AG08396 (cell line): ENCODE measurements at regions not wholly inside any gene's neighbourhood (a gene's known extent, or its start where the extent isn't known, plus 50 kb on each side); places are given as distances from the start of the nearest gene placed in this dataset.

Experiments used
- DNase-seq: peaks from one replicate; pipeline ENCODE4 v3.0.0; 2012; ENCODE audit warnings: low spot score, mixed read lengths

- peak; percentile 89 for DNase-seq
Measured at GRCh38 chr16:85173981-85174751, 61.9 kb upstream of the CIBAR2 start.

DNA sequence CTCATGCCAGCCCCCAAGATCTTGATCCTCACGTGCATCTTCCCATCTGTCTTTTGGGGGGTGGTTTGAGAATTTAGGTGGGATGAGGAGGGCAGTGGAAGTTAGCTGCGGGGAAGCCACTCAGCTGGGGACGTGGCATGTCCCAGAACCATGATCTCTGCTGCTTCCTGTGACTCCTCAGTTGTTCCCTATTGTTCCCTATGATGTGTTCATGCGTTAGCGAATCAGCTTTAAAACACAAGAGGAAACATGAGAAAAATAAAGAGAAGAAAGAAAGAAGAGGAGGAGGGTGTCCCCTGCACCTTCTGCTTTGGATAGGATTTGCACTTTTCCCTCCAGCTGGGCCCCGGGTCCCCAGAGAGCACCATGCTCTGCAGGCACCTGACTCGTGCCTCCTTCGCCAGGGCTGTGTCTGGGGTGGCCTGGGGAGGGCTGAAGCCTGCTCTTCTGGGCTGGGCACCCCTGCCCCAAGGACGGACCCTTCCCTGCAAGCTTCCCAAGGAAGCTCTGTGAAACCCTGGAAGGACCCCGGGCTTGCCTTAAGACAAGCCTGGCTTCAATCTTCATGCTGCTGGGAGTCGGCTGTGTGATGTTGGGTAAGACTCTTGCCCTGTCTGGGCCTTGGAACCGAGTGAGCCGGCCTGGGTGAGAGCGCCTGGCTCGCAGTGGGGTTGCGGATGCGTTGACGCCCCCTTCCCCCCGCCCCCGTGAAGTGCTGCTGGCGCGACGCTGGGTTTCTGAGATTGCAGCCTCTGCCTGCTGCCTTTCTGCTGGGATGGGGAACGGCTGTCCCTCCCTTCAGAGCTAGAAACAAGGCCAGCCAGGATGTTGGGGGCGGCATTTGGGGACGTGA is 62.8 kb upstream of the CIBAR2 start:
- peak; percentile 42 for DNase-seq

GRCh38 chr16:85175724-85176233 is 63.5 kb upstream of the CIBAR2 start:
- DNase-seq = no peak

DNA sequence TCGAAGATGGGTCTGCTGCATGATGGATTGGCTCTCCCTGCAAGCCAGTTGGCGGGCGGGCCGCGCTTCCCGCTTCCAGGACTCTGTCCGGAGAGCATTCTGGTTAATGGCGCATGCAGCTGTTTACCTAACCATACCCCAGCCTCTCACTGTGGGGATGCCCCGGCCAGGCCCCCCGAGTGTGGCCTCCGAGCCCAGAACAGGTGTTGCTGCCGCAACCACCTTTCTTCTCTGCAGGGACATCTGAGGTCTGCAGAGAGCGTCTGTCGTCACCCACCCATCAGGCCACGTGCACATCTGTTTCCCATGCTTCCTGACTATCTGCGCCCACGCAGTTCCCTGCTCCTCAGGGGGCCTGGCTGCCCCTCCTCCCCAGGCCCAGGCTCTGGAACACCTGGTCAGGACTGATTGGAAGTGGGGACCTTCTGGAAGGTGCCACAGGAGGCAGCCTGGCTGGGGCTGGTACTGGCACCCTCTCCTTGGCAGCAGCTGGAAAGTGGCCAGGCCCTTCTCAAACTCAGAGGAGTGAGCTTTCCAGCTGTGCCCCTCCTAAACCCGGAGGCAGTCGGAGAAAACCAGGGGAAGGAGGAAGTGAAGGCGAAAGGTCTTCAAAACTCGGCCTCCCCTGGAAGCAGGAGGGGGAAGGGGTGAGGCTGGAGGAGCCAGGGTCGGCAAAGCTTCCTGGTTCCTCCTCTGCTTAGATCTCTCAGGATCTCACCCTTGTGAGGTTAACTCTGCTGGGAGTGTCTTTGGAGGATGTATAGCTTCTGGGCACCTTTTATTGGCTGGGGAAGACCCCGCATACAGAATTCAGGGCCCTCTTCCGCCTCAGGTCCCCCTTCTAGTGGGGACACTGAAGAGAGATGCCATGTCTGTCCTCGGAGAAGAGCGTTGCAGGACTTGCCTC is 64.5 kb upstream of the CIBAR2 start:
- no peak for DNase-seq

- DNase-seq = no peak
Measured at GRCh38 chr16:85177448-85177846, 65.2 kb upstream of the CIBAR2 start.

DNA sequence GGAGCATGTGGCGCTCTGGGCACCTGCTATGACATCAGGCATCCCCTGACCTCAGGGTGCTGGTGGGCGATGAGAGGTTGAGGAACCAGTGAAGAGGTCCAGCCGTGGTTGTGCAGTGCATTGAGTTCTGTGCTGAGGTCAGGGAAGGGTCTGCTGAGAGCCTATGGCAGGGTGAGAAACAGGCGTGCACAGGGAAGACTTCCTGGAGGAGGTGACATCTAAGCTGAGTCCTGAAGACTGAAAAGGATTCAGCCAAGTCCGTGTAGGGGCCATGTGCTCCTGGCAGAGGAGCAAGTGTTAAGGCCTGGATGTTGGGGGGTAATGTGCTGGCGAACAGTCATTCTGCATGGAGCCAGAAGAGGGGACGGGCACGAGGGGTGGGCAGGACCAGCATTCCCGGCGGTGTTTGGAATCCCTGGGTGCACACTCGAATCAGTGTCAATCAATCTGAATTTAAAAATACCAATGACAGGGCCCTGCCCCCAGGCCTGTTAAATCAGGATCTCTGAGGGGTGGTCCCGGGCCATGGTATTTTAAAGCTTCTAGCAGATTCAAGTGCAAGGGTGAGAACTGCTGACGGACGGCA is 65.8 kb upstream of the CIBAR2 start:
- DNase-seq = no peak

GRCh38 chr16:85178596-85178995 is 66.3 kb upstream of the CIBAR2 start:
- DNase-seq = no peak

DNA sequence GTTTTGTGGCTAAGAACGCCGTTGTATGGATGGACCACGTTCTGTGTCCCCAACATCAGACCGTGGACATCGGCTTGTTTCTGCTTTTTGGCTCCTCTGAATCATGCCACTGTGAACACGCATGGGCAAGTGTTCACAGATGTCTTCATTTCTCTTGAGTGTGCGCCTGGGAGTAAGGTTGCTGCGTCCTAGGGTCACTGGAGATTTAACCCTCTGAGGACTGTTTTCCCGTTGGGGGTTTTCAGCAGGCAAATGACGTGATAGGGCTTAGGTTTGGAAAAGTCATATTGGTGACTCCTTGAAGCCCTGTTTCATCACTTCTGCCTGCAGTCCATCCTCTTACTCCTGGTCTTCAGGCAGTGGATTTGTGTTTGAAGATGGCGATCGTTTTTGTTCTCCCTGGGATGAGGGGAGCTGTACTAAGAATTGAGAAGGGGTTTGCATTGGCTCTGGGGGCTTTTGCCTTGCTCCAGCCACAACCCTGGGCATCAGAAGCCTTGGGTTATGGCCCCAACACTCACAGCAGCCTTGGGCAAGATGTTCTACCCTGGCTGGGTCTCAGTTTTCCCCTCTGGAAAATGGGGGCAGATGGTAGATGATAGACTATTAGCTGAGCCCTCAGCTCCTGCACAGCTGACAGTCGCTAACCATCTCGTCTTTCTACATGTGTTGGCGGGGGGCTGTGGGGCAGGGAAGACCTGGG is 67.2 kb upstream of the CIBAR2 start:
- no peak for DNase-seq

- no peak for DNase-seq
Measured at GRCh38 chr16:85180047-85180826, 68.0 kb upstream of the CIBAR2 start.

DNA sequence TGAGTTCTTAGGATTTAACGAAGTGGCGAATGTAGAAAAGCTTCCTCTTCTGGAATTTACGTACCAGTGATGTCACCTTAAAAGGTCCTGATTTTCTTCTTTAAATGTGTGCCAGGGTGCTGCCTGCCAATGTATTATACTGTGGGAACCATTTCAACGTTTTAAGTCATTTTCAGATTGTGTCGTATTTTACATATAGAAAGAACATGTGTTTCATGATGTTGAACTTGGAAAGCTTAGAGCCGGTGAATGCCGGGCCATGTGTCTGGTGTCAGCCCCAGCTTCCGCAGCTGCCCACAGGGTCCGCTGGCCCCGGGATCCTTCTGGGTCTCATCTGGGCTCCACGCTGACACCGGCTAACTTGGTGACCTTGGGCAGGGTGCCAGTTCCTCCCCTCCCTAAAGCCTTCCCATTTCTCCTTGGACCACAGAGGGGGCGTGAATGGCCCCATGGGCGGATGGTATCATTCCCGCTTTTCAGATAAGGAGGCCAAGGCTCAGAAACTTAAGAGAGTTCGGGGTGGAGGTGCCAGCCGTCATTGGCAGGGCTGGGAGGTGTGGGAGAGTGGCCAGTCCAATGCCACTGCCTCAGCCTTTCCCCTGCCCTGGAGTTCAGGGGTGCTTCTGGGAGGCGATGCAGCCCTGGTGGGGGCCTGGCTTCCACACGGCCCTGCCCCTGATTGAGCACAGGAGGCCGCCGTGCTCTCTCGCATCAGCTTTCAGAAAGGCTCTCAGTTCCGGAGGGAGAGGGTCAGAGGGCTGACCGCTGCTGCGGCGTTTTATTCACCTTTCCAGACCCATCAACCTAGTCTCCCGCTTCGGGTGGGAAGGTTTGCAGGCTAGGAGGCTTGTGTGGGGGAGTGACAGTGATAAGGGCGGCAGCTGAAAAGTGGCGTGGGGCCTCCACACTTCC is 68.8 kb upstream of the CIBAR2 start:
- DNase-seq = no peak

DNA sequence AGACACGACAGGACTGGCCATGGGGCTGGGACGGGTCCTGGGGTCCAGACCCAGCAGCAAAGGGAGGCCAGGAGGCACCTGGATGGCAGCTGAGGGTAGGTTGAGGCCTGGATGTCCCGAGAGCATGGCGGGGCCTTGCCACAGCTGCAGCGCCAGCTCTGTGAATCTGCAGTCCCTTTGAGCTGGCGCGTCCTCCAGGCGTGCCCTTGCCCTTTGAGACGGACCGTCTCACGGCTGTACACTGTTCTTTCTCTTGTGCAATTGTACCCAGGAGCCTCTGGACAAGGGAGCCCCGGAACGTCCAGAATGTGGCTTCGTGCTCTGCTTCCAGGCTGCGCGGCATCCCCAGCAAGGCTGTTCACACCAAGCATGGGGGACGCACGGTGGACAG is 69.5 kb upstream of the CIBAR2 start:
- DNase-seq = no peak

DNA sequence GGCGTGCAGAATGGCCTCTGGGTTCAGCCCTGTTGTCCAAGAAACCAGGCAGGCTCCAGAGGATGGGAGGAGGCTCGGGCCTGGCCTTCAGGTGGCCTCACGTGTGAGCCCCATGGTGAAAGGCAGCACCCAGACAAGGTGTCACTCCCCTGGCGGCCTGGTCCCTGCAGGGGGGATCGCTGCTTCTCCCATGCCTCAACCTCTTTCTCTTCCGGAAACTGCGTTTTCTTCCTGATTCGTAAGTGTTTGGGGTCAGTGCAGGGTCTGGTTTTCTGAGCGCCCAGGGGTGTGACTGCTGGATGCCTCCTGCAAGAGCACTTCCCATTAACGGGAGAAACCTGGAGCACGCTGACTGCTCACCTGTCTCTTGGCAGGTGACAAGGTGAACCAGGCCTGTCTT is 70.0 kb upstream of the CIBAR2 start:
- DNase-seq = no peak

DNA sequence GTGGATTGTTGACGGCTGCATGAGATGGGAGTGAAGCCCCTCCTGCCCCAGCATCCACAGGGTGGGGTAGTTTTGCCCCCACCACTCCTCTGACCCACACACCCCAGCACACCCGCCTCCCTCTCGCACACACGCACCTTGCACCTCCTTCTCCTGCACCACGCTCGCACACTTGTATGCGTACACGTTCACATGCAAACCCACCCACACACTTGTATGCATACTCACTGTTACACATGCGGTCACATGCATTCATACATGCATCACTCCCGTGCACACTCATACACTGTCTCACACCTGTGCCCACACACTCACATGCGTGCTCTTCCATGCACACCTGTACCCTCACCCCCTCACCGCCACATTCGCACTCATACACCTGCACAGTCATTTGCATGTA is 70.5 kb upstream of the CIBAR2 start:
- DNase-seq = no peak

GRCh38 chr16:85183564-85183963 is 71.3 kb upstream of the CIBAR2 start:
- no peak for DNase-seq

GRCh38 chr16:85184404-85184803 is 72.1 kb upstream of the CIBAR2 start:
- no peak for DNase-seq

DNA sequence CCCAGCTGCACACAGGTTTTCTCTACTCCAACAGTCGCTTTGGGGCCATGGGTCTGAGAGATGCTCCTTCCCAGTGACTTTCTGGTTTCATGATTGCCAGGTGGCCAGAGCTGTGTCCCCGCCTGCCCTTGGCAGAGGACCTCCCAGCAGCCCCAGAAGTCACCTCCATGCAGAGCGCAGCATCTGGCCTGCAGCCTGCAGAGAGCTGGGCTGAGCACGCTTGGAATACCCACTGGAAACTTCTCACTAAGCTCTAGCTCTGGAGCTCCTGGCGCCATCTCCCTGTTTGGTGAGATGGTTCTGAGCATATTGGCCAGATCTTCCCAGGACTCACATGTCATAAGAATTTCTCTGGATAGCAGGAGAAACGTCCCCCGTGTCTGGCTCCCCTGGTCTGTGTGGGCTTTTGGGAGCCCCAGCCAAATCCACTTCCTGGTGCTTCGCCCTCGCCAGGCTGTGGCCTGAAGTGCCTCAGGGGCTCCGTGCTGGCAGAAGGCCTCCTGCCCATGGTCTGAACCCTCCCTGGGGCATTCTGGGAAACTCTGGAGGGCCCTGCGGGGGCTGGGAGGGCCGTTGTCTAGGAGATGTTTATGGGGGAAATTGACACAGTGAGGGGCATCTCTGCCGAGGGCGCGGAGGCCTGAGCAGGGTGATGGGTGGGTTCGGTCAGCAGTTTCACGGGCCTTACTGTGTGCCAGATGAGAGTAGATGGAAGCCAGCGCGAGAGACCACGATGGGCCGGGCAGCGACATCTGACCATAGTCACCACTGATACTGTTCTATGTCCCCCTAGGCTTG is 73.2 kb upstream of the CIBAR2 start:
- DNase-seq = no peak

DNA sequence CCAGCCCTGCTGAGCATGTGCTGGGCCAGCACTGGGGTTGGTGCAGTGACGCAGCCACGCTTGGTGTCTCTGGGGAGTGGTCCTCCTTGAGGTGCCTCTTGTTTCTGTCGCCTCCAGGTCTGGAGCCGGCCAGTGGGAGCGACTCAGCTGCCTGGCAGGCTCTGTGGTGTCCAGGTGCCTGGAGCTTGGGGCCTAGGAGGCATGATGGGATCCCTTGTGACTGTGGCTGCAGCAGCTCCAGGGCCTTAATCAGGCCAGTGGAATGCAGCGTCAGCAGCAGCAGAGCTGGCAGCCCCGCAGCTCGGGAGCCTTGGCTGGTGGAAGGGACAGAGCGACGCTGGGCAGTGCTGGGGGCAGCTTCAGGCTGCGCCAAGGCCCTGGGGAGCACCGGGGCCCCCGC is 74.7 kb upstream of the CIBAR2 start:
- peak; percentile 84 for DNase-seq

GRCh38 chr16:85187447-85187846 is 75.2 kb upstream of the CIBAR2 start:
- DNase-seq = no peak
